ENCODE measurements at regions not wholly inside any gene's neighbourhood (a gene's known extent, or its start where the extent isn't known, plus 50 kb on each side); places are given as distances from the start of the nearest gene placed in this dataset.
"Not testable (repeated sequence)": the region's sequence is repeated elsewhere in the genome, so short reads cannot be mapped to it uniquely, and the experiment has no call there.

DNA sequence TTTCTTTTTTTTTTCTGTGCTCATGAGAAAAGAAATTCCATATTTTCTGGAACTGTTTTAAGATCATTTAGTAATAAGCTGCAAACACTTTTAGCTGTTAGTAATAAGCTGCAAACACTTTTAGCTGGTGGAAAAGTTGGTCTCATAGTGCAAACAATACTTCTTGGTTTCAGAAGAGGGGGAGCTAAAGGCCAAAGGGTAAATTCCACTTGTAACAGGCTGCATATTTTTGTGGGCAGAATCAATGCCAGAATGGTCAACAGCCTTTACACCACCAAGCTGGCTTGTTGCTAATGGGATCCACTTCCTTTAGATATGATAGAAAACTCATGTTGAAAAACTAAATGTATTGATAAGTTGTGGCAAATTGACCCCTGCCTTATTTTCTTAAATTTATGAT, 356.8 kb downstream of the NR4A2 start:
- intact Hi-C loops (cut with DNase I), result no loop called here
- no peak for DNase-seq

DNA sequence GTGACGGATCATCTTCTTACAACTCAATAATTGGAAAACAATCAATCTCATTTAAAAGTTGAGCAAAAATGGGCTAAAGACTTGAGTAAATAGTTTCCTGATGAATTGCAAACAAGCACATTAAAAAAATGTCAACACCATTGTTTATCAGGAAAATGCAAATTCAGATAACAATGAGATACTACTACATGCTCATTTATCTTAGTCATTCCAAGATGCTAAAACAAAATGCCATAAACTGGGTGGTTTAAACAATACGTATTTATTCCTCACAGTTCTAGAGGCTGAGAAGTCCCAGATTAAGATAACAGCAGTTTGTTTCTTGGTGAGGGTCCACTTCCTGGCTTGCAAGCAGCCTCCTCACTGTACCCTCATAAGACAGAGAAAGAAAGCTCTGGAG, 359.6 kb downstream of the NR4A2 start:
- no peaks in the 10 kb centered on the region for H3K36me3 ChIP-seq

More for the DNA sequence above, 356.8 kb downstream of the NR4A2 start:
- H3K9me3 ChIP-seq, result no peaks in the 10 kb centered on the region
- no peaks in the 10 kb centered on the region for H3K36me3 ChIP-seq
- H3K4me3 ChIP-seq, result no peak overlapping the region
- H3K27ac ChIP-seq, result no peak overlapping the region
- no peaks in the 10 kb centered on the region for H3K4me1 ChIP-seq (ENCODE audit: insufficient read depth)
- H3K27me3 ChIP-seq, result no peaks in the 10 kb centered on the region
- TF ChIP-seq, protein P1, sequence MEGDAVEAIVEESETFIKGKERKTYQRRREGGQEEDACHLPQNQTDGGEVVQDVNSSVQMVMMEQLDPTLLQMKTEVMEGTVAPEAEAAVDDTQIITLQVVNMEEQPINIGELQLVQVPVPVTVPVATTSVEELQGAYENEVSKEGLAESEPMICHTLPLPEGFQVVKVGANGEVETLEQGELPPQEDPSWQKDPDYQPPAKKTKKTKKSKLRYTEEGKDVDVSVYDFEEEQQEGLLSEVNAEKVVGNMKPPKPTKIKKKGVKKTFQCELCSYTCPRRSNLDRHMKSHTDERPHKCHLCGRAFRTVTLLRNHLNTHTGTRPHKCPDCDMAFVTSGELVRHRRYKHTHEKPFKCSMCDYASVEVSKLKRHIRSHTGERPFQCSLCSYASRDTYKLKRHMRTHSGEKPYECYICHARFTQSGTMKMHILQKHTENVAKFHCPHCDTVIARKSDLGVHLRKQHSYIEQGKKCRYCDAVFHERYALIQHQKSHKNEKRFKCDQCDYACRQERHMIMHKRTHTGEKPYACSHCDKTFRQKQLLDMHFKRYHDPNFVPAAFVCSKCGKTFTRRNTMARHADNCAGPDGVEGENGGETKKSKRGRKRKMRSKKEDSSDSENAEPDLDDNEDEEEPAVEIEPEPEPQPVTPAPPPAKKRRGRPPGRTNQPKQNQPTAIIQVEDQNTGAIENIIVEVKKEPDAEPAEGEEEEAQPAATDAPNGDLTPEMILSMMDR (IDR thresholded peaks at IDR 0.05), result no peak
- TF ChIP-seq POLR2A (IDR thresholded peaks at IDR 0.05), result no peak
- no peak for TF ChIP-seq EP300 (IDR thresholded peaks at IDR 0.05)

DNA sequence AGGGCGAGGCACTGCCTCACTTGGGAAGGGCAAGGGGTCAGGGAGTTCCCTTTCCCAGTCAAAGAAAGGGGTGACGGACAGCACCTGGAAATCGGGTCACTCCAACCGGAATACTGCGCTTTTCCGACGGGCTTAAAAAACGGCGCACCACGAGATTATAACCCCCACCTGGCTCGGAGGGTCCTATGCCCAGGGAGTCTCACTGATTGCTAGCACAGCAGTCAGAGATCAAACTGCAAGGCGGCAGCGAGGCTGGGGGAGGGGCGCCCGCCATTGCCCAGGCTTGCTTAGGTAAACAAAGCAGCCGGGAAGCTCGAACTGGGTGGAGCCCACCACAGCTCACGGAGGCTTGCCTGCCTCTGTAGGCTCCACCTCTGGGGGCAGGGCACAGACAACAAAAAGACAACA, 366.5 kb downstream of the NR4A2 start:
- WGBS, 3 donors, result 80 to 83% (median 82%) methylated on average over 18 of the region's 18 CpGs
- H3K9me3 ChIP-seq; H3K27me3 ChIP-seq; DNase-seq; H3K27ac ChIP-seq; H3K36me3 ChIP-seq; H3K4me1 ChIP-seq (ENCODE audit: insufficient read depth); H3K4me3 ChIP-seq; intact Hi-C loops (cut with DNase I): not testable (repeated sequence)

More for the DNA sequence above, 359.6 kb downstream of the NR4A2 start:
- DNase-seq, result no peak
- H3K27ac ChIP-seq, result no peak overlapping the region
- no peaks in the 10 kb centered on the region for H3K27me3 ChIP-seq
- no peak overlapping the region for H3K4me3 ChIP-seq
- TF ChIP-seq, protein P1 (IDR thresholded peaks at IDR 0.05), result no peak
- no peak for TF ChIP-seq EP300 (IDR thresholded peaks at IDR 0.05)
- TF ChIP-seq POLR2A (IDR thresholded peaks at IDR 0.05), result no peak
- no peaks in the 10 kb centered on the region for H3K4me1 ChIP-seq (ENCODE audit: insufficient read depth)
- no peaks in the 10 kb centered on the region for H3K9me3 ChIP-seq
- WGBS, 3 donors, result 39 to 75% (median 61%) methylated on average over 2 of the region's 2 CpGs
- intact Hi-C loops (cut with DNase I), result no loop called here

DNA sequence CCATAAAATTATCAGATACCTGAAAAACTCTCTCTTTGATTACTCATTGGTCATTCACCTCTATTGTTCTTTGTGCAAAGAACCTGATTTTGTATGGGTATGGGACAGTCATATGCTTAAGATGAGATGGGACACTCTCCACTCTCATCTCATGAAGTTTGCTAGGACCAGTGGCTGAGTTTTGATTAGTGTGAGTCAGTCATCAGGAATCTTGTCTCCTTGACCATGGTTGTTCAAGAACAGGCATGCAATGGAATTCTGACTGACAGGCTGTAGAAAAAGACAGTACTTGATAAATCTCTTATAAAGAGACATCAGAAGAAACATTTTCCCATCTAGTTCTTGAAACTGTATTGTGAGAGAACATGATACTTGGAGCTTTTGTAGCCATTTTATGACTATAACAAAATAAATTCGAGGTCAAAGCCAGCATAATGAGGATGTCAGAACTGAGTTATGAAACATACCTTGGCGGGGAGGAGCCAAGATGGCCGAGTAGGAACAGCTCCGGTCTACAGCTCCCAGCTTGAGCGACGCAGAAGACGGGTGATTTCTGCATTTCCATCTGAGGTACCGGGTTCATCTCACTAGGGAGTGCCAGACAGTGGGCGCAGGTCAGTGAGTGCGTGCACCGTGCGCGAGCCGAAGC, 367.0 kb downstream of the NR4A2 start:
- Histone ChIP-seq H3K4me1 (ENCODE audit: insufficient read depth) (no peaks in the 10 kb centered on the region), H3K4me3 (no peak overlapping the region), H3K27me3 (no peaks in the 10 kb centered on the region), H3K9me3 (no peaks in the 10 kb centered on the region), H3K36me3 (no peaks in the 10 kb centered on the region), H3K27ac (no peak overlapping the region)
- DNase-seq, result no peak
- TF ChIP-seq POLR2A (IDR thresholded peaks at IDR 0.05), result no peak
- TF ChIP-seq, protein P1 (IDR thresholded peaks at IDR 0.05), result no peak
- 93 to 96% (median 95%) methylated on average over 14 of the region's 14 CpGs for WGBS, 3 donors
- intact Hi-C loops (cut with DNase I), result no loop called here

DNA sequence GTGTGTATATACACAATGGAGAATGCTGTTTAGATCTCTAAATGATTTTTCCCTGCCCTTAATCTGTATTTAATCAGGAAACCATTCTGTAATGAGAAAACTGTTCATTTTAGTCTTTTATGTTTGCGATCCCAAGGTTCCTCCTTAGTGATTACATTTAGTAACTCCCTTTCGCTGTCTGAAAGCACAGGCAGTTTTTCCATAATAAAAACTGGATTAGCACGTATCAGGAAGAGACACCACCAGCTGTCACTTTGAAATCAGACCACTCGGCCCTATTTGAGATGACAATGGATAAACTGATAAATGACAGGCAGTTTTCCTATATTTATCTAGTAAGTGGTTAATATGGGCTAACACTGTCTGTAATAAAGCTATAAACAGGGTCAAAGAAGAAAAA, 370.9 kb downstream of the NR4A2 start:
- Histone ChIP-seq H3K27ac (no peak overlapping the region), H3K4me1 (ENCODE audit: insufficient read depth) (no peaks in the 10 kb centered on the region), H3K4me3 (no peak overlapping the region), H3K9me3 (no peaks in the 10 kb centered on the region), H3K27me3 (no peaks in the 10 kb centered on the region), H3K36me3 (no peaks in the 10 kb centered on the region)
- intact Hi-C loops (cut with DNase I), result no loop called here
- no peak for DNase-seq
- TF ChIP-seq POLR2A (IDR thresholded peaks at IDR 0.05) (no peak), EP300 (IDR thresholded peaks at IDR 0.05) (no peak)
- TF ChIP-seq, protein P1 (IDR thresholded peaks at IDR 0.05), result no peak
- WGBS, 3 donors, result 36 to 54% (median 51%) methylated on average over 4 of the region's 4 CpGs

All from ovary (tissue), 7 donors.